Loucy (cell line): ENCODE measurements at regions not wholly inside any gene's neighbourhood (a gene's known extent, or its start where the extent isn't known, plus 50 kb on each side); places are given as distances from the start of the nearest gene placed in this dataset.

Experiments used
- H2AFZ ChIP-seq: fragments of 200-600 bp; sonication (generic); 2 replicates; pipeline ENCODE4 v1.6.0; 2016; ENCODE audit warnings: antibody characterized with exemption, mild to moderate bottlenecking, low read length, moderate library complexity
- H3F3A ChIP-seq: fragments of 200-600 bp; 2 replicates; pipeline ENCODE4 v1.6.0; 2016; ENCODE audit warnings: antibody characterized with exemption, low read depth, mild to moderate bottlenecking
- H3K27me3 ChIP-seq: fragments of 200-600 bp; sonication (generic); 2 replicates; pipeline ENCODE4 v1.6.1; 2014; ENCODE audit warnings: low read length, mild to moderate bottlenecking; ENCODE audit not compliant: insufficient read depth, poor library complexity, severe bottlenecking
- H3K36me3 ChIP-seq: fragments of 200-600 bp; sonication (generic); 2 replicates; pipeline ENCODE4 v1.6.1; 2016; ENCODE audit warnings: low read length; ENCODE audit not compliant: insufficient read depth
- H3K4me1 ChIP-seq: fragments of 200-600 bp; sonication (generic); 2 replicates; pipeline ENCODE4 v1.5.1; 2014; ENCODE audit warnings: low read length, mild to moderate bottlenecking; ENCODE audit not compliant: insufficient read depth, poor library complexity, severe bottlenecking
- H3K4me2 ChIP-seq: fragments of 200-600 bp; sonication (generic); 2 replicates; pipeline ENCODE4 v1.6.0; 2014; ENCODE audit warnings: antibody characterized with exemption, low read length, low read depth, mild to moderate bottlenecking; ENCODE audit not compliant: poor library complexity, severe bottlenecking
- H3K4me3 ChIP-seq: fragments of 200-600 bp; sonication (generic); 2 replicates; pipeline ENCODE4 v1.5.1; 2014; ENCODE audit warnings: low read length, mild to moderate bottlenecking, mixed read lengths; ENCODE audit not compliant: poor library complexity, severe bottlenecking
- H3K79me2 ChIP-seq: fragments of 200-600 bp; sonication (generic); 2 replicates; pipeline ENCODE4 v1.6.1; 2014; ENCODE audit warnings: low read length; ENCODE audit not compliant: insufficient read depth
- H3K9ac ChIP-seq: fragments of 200-600 bp; sonication (generic); 2 replicates; pipeline ENCODE4 v1.6.0; 2014; ENCODE audit warnings: mild to moderate bottlenecking, low read depth, low read length, moderate library complexity; ENCODE audit not compliant: poor library complexity, severe bottlenecking
- H3K9me2 ChIP-seq: fragments of 200-600 bp; sonication (generic); replicated peaks from 2 replicates; pipeline ENCODE4 v1.6.1; 2016; ENCODE audit warnings: low read depth, low read length, mixed read lengths
- H3K9me3 ChIP-seq: fragments of 200-600 bp; sonication (generic); 2 replicates; pipeline ENCODE4 v1.6.1; 2014; ENCODE audit warnings: mild to moderate bottlenecking, antibody characterized with exemption, low read length, low read depth; ENCODE audit not compliant: insufficient read depth
- H4K20me1 ChIP-seq: fragments of 200-600 bp; sonication (generic); 2 replicates; pipeline ENCODE4 v1.6.0; 2014; ENCODE audit warnings: antibody characterized with exemption, low read length, mild to moderate bottlenecking; ENCODE audit not compliant: insufficient read depth, poor library complexity, severe bottlenecking
- CTCF ChIP-seq: fragments of 200-600 bp; sonication (generic); conservative IDR thresholded peaks from 2 replicates; pipeline ENCODE4 v1.5.1; 2014; ENCODE audit warnings: mild to moderate bottlenecking, antibody characterized with exemption, low read length
- EZH2phosphoT487 ChIP-seq: fragments of 200-600 bp; IDR thresholded peaks from 2 replicates; pipeline ENCODE4 v1.6.1; 2018; ENCODE audit warnings: antibody characterized with exemption, mild to moderate bottlenecking, moderate library complexity, borderline replicate concordance

GRCh38 chr1:218967254-218967653 is 206.4 kb upstream of the LYPLAL1 start:
- TF ChIP-seq EZH2phosphoT487 (no peak), CTCF (no peak)
- H4K20me1 ChIP-seq: no peaks in the 10 kb centered on the region

GRCh38 chr1:218967836-218968235 is 205.8 kb upstream of the LYPLAL1 start:
- Histone ChIP-seq H3K9me2 (no peaks in the 10 kb centered on the region), H3K4me2 (peak overlapping the region; percentile 52), H3K79me2 (no peaks in the 10 kb centered on the region), H3K4me3 (no peak overlapping the region), H3F3A (no peaks in the 10 kb centered on the region), H3K9me3 (no peaks in the 10 kb centered on the region), H3K4me1 (peaks cover 24% of the 10 kb centered on the region), H3K36me3 (no peaks in the 10 kb centered on the region), H3K9ac (no peak overlapping the region), H2AFZ (no peak overlapping the region), H4K20me1 (no peaks in the 10 kb centered on the region), H3K27me3 (no peaks in the 10 kb centered on the region)
- TF ChIP-seq CTCF: no peak
- TF ChIP-seq EZH2phosphoT487: no peak

More at GRCh38 chr1:218967254-218967653, 206.4 kb upstream of the LYPLAL1 start:
- H2AFZ ChIP-seq: no peak overlapping the region
- H3K4me3 ChIP-seq: no peak overlapping the region
- H3K9me3 ChIP-seq: no peaks in the 10 kb centered on the region
- H3K4me2 ChIP-seq: peak overlapping the region; percentile 52
- H3K4me1 ChIP-seq: peaks cover 24% of the 10 kb centered on the region
- no peak overlapping the region for H3K9ac ChIP-seq
- no peaks in the 10 kb centered on the region for H3F3A ChIP-seq
- H3K27me3 ChIP-seq: no peaks in the 10 kb centered on the region
- no peaks in the 10 kb centered on the region for H3K9me2 ChIP-seq
- no peaks in the 10 kb centered on the region for H3K36me3 ChIP-seq
- no peaks in the 10 kb centered on the region for H3K79me2 ChIP-seq

GRCh38 chr1:218969006-218969405 is 204.7 kb upstream of the LYPLAL1 start:
- H3K79me2 ChIP-seq: no peaks in the 10 kb centered on the region
- H3K27me3 ChIP-seq: no peaks in the 10 kb centered on the region
- H3K9me2 ChIP-seq: no peaks in the 10 kb centered on the region
- no peak for TF ChIP-seq EZH2phosphoT487
- TF ChIP-seq CTCF: no peak
- H3K9me3 ChIP-seq: no peaks in the 10 kb centered on the region
- H3K36me3 ChIP-seq: no peaks in the 10 kb centered on the region
- H2AFZ ChIP-seq: no peak overlapping the region
- H3K9ac ChIP-seq: no peak overlapping the region
- peaks cover 24% of the 10 kb centered on the region for H3K4me1 ChIP-seq
- H3K4me2 ChIP-seq: peak overlapping the region; percentile 52
- H3K4me3 ChIP-seq: no peak overlapping the region
- H3F3A ChIP-seq: no peaks in the 10 kb centered on the region
- no peaks in the 10 kb centered on the region for H4K20me1 ChIP-seq
